ENCODE measurements at regions not wholly inside any gene's neighbourhood (a gene's known extent, or its start where the extent isn't known, plus 50 kb on each side); places are given as distances from the start of the nearest gene placed in this dataset.

- TF ChIP-seq POLR2A (IDR thresholded peaks at IDR 0.05) = no peak
- no peak for TF ChIP-seq CTCF (IDR thresholded peaks at IDR 0.05)
Measured at GRCh38 chr1:168788258-168788657, 59.3 kb upstream of the DPT start.
